ENCODE measurements at regions not wholly inside any gene's neighbourhood (a gene's known extent, or its start where the extent isn't known, plus 50 kb on each side); places are given as distances from the start of the nearest gene placed in this dataset.
"Not testable (repeated sequence)": the region's sequence is repeated elsewhere in the genome, so short reads cannot be mapped to it uniquely, and the experiment has no call there.

- no peak for DNase-seq (ENCODE audit: low read depth, low spot score)
These were observed 50.4 kb upstream of the TRAM1L1 start for GRCh38 chr4:117135634-117136354.

GRCh38 chr4:117137145-117137544, 51.8 kb upstream of the TRAM1L1 start:
- peak; percentile 6 for DNase-seq (ENCODE audit: low read depth, low spot score)

GRCh38 chr4:117138732-117139131, 53.4 kb upstream of the TRAM1L1 start:
- not testable (repeated sequence) for DNase-seq (ENCODE audit: low read depth, low spot score)

GRCh38 chr4:117154251-117154650, 68.9 kb upstream of the TRAM1L1 start:
- no peak for DNase-seq (ENCODE audit: low read depth, low spot score)

GRCh38 chr4:117156806-117157205, 71.4 kb upstream of the TRAM1L1 start:
- no peak for DNase-seq (ENCODE audit: low read depth, low spot score)

- no peak for DNase-seq (ENCODE audit: low read depth, low spot score)
These were observed 72.0 kb upstream of the TRAM1L1 start for GRCh38 chr4:117157360-117157759.

GRCh38 chr4:117162976-117163375, 77.6 kb upstream of the TRAM1L1 start:
- DNase-seq (ENCODE audit: low read depth, low spot score), result no peak

- DNase-seq (ENCODE audit: low read depth, low spot score), result no peak
These were observed 79.0 kb upstream of the TRAM1L1 start for GRCh38 chr4:117164338-117164737.

GRCh38 chr4:117175369-117175768, 90.0 kb upstream of the TRAM1L1 start:
- DNase-seq (ENCODE audit: low read depth, low spot score), result not testable (repeated sequence)

- DNase-seq (ENCODE audit: low read depth, low spot score), result no peak
These were observed 117.9 kb upstream of the TRAM1L1 start for GRCh38 chr4:117203231-117203630.

- no peak for DNase-seq (ENCODE audit: low read depth, low spot score)
These were observed 125.2 kb upstream of the TRAM1L1 start for GRCh38 chr4:117210551-117210950.

GRCh38 chr4:117224256-117224655, 138.9 kb upstream of the TRAM1L1 start:
- no peak for DNase-seq (ENCODE audit: low read depth, low spot score)

GRCh38 chr4:117225471-117225870, 140.1 kb upstream of the TRAM1L1 start:
- DNase-seq (ENCODE audit: low read depth, low spot score), result no peak

GRCh38 chr4:117227925-117228324, 142.5 kb upstream of the TRAM1L1 start:
- no peak for DNase-seq (ENCODE audit: low read depth, low spot score)

GRCh38 chr4:117239434-117239833, 154.1 kb upstream of the TRAM1L1 start:
- DNase-seq (ENCODE audit: low read depth, low spot score), result no peak

GRCh38 chr4:117249333-117249732, 164.0 kb upstream of the TRAM1L1 start:
- DNase-seq (ENCODE audit: low read depth, low spot score), result no peak

- no peak for DNase-seq (ENCODE audit: low read depth, low spot score)
These were observed 178.7 kb upstream of the TRAM1L1 start for GRCh38 chr4:117264072-117264471.

GRCh38 chr4:117267317-117267716, 181.9 kb upstream of the TRAM1L1 start:
- DNase-seq (ENCODE audit: low read depth, low spot score), result no peak

- no peak for DNase-seq (ENCODE audit: low read depth, low spot score)
These were observed 199.4 kb upstream of the TRAM1L1 start for GRCh38 chr4:117284736-117285135.

- DNase-seq (ENCODE audit: low read depth, low spot score), result no peak
These were observed 208.4 kb upstream of the TRAM1L1 start for GRCh38 chr4:117293784-117294183.

GRCh38 chr4:117302226-117302625, 216.8 kb upstream of the TRAM1L1 start:
- no peak for DNase-seq (ENCODE audit: low read depth, low spot score)

- DNase-seq (ENCODE audit: low read depth, low spot score), result no peak
These were observed 225.8 kb upstream of the TRAM1L1 start for GRCh38 chr4:117311215-117311614.

GRCh38 chr4:117311989-117312388, 226.6 kb upstream of the TRAM1L1 start:
- DNase-seq (ENCODE audit: low read depth, low spot score), result no peak
